K562 (cell line): ENCODE measurements at regions not wholly inside any gene's neighbourhood (a gene's known extent, or its start where the extent isn't known, plus 50 kb on each side); places are given as distances from the start of the nearest gene placed in this dataset.

Experiments used
- ATAC-seq: fragments of 200-7000 bp; cut with Tn5 transposase; 3 replicates; pipeline ENCODE4 v1.9.1; 2020; ENCODE audit warnings: moderate library complexity
- BruUV-seq: library from RNA; stranded (reverse); fragments of 400-500 nt; replicated peaks from 2 replicates; lab custom pipeline; 2021; lab: Mats Ljungman, UMichigan
- CTCF ChIA-PET: fragments of 300-600 bp; formaldehyde crosslinking; extraction: SDS; loops from one replicate; lab custom pipeline; 2021; ENCODE audit warnings: low intra/inter-chr PET ratio; lab: Yijun Ruan, JAX
- POLR2A ChIA-PET: fragments of 300-600, 350-650 bp; sonication (Branson Sonifier 250); formaldehyde crosslinking; extraction: SDS; loops from one replicate; lab custom pipeline; 2021; ENCODE audit warnings: antibody characterized with exemption, inconsistent platforms; lab: Yijun Ruan, JAX
- DNase-seq, 4 experiments: peaks; one replicate each; pipeline versions ENCODE4 v3.0.0 to v3.0.0-alpha.2; 2011 to 2018; ENCODE audit warnings: low spot score in 3 of 4, mixed read lengths in 3 of 4; ENCODE audit errors: extremely low read depth in 1 of 4
- FAIRE-seq: peaks from 2 replicates; lab custom pipeline; 2011; peaks lifted over from hg19 to GRCh38; lab: Jason Lieb, UNC
- H2AFZ ChIP-seq: 2 replicates; pipeline ENCODE4 v1.6.0; 2011; ENCODE audit warnings: low read depth, low read length, control low read depth, inconsistent platforms
- H3K27ac ChIP-seq: fragments of 200-600 bp; 3 replicates; pipeline ENCODE4 v1.8.0; 2011; ENCODE audit warnings: low read depth, mild to moderate bottlenecking, control low read depth, inconsistent platforms, low read length, moderate library complexity, mixed read lengths; ENCODE audit errors: extremely low read depth
- H3K27me3 ChIP-seq, 2 experiments: fragments of 300-600 bp in 1 of 2; 2 replicates in 1 of 2; 3 replicates in 1 of 2; pipeline versions ENCODE4 v1.6.0 to v1.8.0; 2011; ENCODE audit warnings: inconsistent platforms in 2 of 2, low read length in 2 of 2, mild to moderate bottlenecking in 1 of 2, mixed read lengths in 1 of 2, moderate library complexity in 1 of 2; ENCODE audit not compliant: control insufficient read depth in 2 of 2, insufficient read depth in 2 of 2
- H3K36me3 ChIP-seq: fragments of 300-600 bp; 3 replicates; pipeline ENCODE4 v1.8.0; 2011; ENCODE audit warnings: mild to moderate bottlenecking, low read length, inconsistent platforms; ENCODE audit not compliant: control insufficient read depth, insufficient read depth
- H3K4me1 ChIP-seq, 2 experiments: fragments of 200-600 bp in 1 of 2; replicated peaks in 1 of 2; 2 replicates in 1 of 2; 3 replicates in 1 of 2; pipeline versions ENCODE4 v1.5.1 to v1.8.0; 2011; ENCODE audit warnings: inconsistent platforms in 2 of 2, low read length in 2 of 2, mild to moderate bottlenecking in 1 of 2, mixed read lengths in 1 of 2, moderate library complexity in 1 of 2; ENCODE audit not compliant: control insufficient read depth in 2 of 2, insufficient read depth in 2 of 2
- H3K4me2 ChIP-seq: 2 replicates; pipeline ENCODE4 v1.6.1; 2011; ENCODE audit warnings: low read length, control low read depth, inconsistent platforms, mixed read lengths; ENCODE audit not compliant: insufficient read depth
- H3K4me3 ChIP-seq: fragments of 200-600 bp; sonication (generic), shearing (Covaris generic); 2 replicates; pipeline ENCODE4 v1.5.1; 2016; ENCODE audit warnings: control low read depth, inconsistent platforms
- H3K79me2 ChIP-seq: fragments of 200-600 bp; 3 replicates; pipeline ENCODE4 v1.8.0; 2011; ENCODE audit warnings: low read length, inconsistent platforms; ENCODE audit not compliant: control insufficient read depth, insufficient read depth
- H3K9ac ChIP-seq, 2 experiments: 2 replicates each; pipeline versions ENCODE4 v1.6.0 to v1.6.1; 2011; ENCODE audit warnings: low read depth in 2 of 2, low read length in 2 of 2, control low read depth in 1 of 2, inconsistent platforms in 1 of 2, mild to moderate bottlenecking in 1 of 2, mixed read lengths in 1 of 2; ENCODE audit not compliant: insufficient read depth in 1 of 2
- H3K9me1 ChIP-seq: one replicate; pipeline ENCODE4 v1.6.0; 2011; ENCODE audit warnings: inconsistent platforms, mild to moderate bottlenecking, low read length, moderate library complexity; ENCODE audit not compliant: control insufficient read depth, insufficient read depth
- H3K9me3 ChIP-seq: replicated peaks from 2 replicates; pipeline ENCODE4 v1.5.1; 2011; ENCODE audit warnings: low read depth, low read length, inconsistent platforms; ENCODE audit not compliant: control insufficient read depth, insufficient read depth
- H4K20me1 ChIP-seq: replicated peaks from 2 replicates; pipeline ENCODE4 v1.6.1; 2011; ENCODE audit warnings: low read length, inconsistent platforms, mixed read lengths; ENCODE audit not compliant: control insufficient read depth, insufficient read depth
- ARHGAP35 ChIP-seq: fragments of 450-650 bp; IDR thresholded peaks from 2 replicates; pipeline ENCODE4 v1.6.1; 2018; ENCODE audit not compliant: partially characterized antibody
- BDP1 ChIP-seq: IDR thresholded peaks from 3 replicates; pipeline ENCODE4 v1.6.1; 2011; ENCODE audit not compliant: insufficient read length, insufficient read depth
- CEBPB ChIP-seq: fragments of 450-650 bp; IDR thresholded peaks from 2 replicates; pipeline ENCODE4 v1.6.1; 2016; ENCODE audit warnings: missing genetic modification characterization, missing compliant biosample characterization
- EWSR1 ChIP-seq: fragments of 450-650 bp; IDR thresholded peaks from 2 replicates; pipeline ENCODE4 v1.6.1; 2018; ENCODE audit warnings: borderline replicate concordance, mild to moderate bottlenecking, low read depth, moderate library complexity; ENCODE audit not compliant: partially characterized antibody
- MBD1 ChIP-seq: fragments of 250-450 bp; sonication (Bioruptor Pico); IDR thresholded peaks from 2 replicates; pipeline ENCODE4 v1.8.0; 2022; ENCODE audit warnings: inconsistent platforms
- NKRF ChIP-seq: fragments of 450-650 bp; IDR thresholded peaks from 2 replicates; pipeline ENCODE4 v1.6.1; 2016; ENCODE audit warnings: borderline replicate concordance
- NR4A1 ChIP-seq, 2 experiments: fragments of 250-450 bp in 1 of 2; fragments of 450-650 bp in 1 of 2; sonication (Bioruptor Pico) in 1 of 2; IDR thresholded peaks; 2 replicates each; pipeline versions ENCODE4 v1.4.0 to v1.6.1; 2016 to 2020; ENCODE audit warnings: mild to moderate bottlenecking in 2 of 2, missing compliant biosample characterization in 1 of 2, missing genetic modification characterization in 1 of 2, moderate library complexity in 1 of 2
- PHF20 ChIP-seq: fragments of 450-650 bp; IDR thresholded peaks from 2 replicates; pipeline ENCODE4 v1.6.1; 2018; ENCODE audit not compliant: partially characterized antibody
- POLR2A ChIP-seq: fragments of 450-650 bp; conservative IDR thresholded peaks from 2 replicates; pipeline ENCODE4 v1.6.1; 2016
- PRPF4 ChIP-seq: fragments of 200-400 bp; formaldehyde crosslinking; IDR thresholded peaks from one replicate; pipeline ENCODE4 v1.6.1; 2017; ENCODE audit warnings: low read length, low read depth, mild to moderate bottlenecking; ENCODE audit not compliant: insufficient read depth, poor library complexity, severe bottlenecking
- STAT5B ChIP-seq: fragments of 250-450 bp; sonication (Bioruptor Pico); IDR thresholded peaks from 2 replicates; pipeline ENCODE4 v1.8.0; 2021; ENCODE audit warnings: mild to moderate bottlenecking, inconsistent platforms
- U2AF1 ChIP-seq: fragments of 200-400 bp; formaldehyde crosslinking; optimal IDR thresholded peaks from 2 replicates; pipeline ENCODE3; 2017; ENCODE audit warnings: mild to moderate bottlenecking, low read depth, low read length, moderate library complexity
- YBX1 ChIP-seq: fragments of 450-650 bp; IDR thresholded peaks from 2 replicates; pipeline ENCODE4 v1.7.1; 2016; ENCODE audit warnings: mild to moderate bottlenecking
- ZKSCAN1 ChIP-seq: fragments of 150-350 bp; IDR thresholded peaks from 2 replicates; pipeline ENCODE4 v1.6.1; 2016; ENCODE audit warnings: low read depth, low read length
- ZNF146 ChIP-seq: IDR thresholded peaks from one replicate; pipeline ENCODE4 v1.6.1; 2018; ENCODE audit warnings: missing compliant biosample characterization; ENCODE audit not compliant: unreplicated experiment
- ZNF239 ChIP-seq: fragments of 250-450 bp; sonication (Bioruptor Pico); IDR thresholded peaks from 2 replicates; pipeline ENCODE4 v1.4.0; 2020; ENCODE audit warnings: mild to moderate bottlenecking
- ZNF696 ChIP-seq: fragments of 250-450 bp; sonication (Bioruptor Pico); conservative IDR thresholded peaks from 2 replicates; pipeline ENCODE4 v1.4.0; 2020; ENCODE audit warnings: mild to moderate bottlenecking, moderate library complexity
- WGBS: fragments of 100-300 bp; shearing (Covaris generic); methylation state at CpG from one replicate; pipeline ENCODE4 v1.1.6; 2016; ENCODE audit warnings: low coverage, mixed read lengths; ENCODE audit not compliant: insufficient coverage; ENCODE audit errors: missing lambda C conversion rate; 5-methylcytosine and 5-hydroxymethylcytosine counted together
- in situ Hi-C: fragments of 300-500 bp; cut with MboI; formaldehyde crosslinking; loops from 4 replicates; pipeline ENCODE4 v1.15.0; 2018; ENCODE audit warnings: inconsistent platforms, mixed read lengths
- intact Hi-C: fragments of 100-400 bp; cut with micrococcal nuclease; formaldehyde crosslinking; loops from 2 replicates; pipeline ENCODE4 v1.14.2; 2022
- TF ChIP-seq, protein P1 (sequence below): sonication (generic); IDR thresholded peaks from 2 replicates; pipeline ENCODE4 v1.6.1; 2016
- TF ChIP-seq, protein P2 (sequence below): sonication (generic); formaldehyde crosslinking; IDR thresholded peaks from 2 replicates; pipeline ENCODE4 v1.9.0; 2022; ENCODE audit warnings: mild to moderate bottlenecking, missing genetic modification reagents

DNA sequence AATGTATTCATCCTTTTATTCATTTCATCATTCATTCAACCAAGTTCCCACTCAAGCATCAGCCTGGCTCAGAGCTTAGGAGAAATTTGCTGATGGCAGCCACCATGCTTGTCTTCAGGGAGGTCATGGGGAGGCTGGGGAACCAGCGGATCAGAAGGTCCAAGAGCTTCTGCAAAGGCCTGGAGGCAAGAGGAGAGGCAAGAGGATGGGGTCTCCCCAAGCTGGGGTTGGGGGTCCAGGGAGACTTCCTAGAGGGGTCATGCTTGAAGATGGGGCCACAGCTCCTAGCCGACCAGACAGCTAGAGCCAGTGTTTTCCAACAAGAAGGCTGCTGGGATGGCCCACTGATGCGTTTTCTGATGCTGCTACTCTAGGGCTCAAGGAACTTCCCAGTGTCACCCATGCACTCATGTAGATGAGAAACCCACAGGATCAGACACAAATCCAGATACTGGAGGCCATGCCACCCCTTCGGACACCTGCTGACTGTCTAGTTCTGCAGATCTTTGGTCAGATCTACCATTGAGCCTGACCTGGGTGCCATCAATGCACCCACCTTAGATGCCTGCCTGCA, 315.2 kb downstream of the AJAP1 start:
- in situ Hi-C loops: no loop called here
- FAIRE-seq: no peak
- CTCF ChIA-PET: no interaction called here

More for the DNA sequence above, 315.2 kb downstream of the AJAP1 start:
- H3K36me3 ChIP-seq: no peaks in the 10 kb centered on the region
- H3K27ac ChIP-seq: no peak overlapping the region
- no peak overlapping the region for H2AFZ ChIP-seq
- no peak for ATAC-seq
- BruUV-seq: no TSS peak
- TF ChIP-seq ZNF146 (CRISPR knock-in tag): no peak
- no peak for TF ChIP-seq STAT5B (CRISPR knock-in tag)
- TF ChIP-seq, protein P1, sequence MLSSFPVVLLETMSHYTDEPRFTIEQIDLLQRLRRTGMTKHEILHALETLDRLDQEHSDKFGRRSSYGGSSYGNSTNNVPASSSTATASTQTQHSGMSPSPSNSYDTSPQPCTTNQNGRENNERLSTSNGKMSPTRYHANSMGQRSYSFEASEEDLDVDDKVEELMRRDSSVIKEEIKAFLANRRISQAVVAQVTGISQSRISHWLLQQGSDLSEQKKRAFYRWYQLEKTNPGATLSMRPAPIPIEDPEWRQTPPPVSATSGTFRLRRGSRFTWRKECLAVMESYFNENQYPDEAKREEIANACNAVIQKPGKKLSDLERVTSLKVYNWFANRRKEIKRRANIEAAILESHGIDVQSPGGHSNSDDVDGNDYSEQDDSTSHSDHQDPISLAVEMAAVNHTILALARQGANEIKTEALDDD: no peak
- TF ChIP-seq POLR2A: no peak
- TF ChIP-seq, protein P2, sequence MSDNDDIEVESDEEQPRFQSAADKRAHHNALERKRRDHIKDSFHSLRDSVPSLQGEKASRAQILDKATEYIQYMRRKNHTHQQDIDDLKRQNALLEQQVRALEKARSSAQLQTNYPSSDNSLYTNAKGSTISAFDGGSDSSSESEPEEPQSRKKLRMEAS (CRISPR knock-in tag): no peak
- TF ChIP-seq MBD1 (CRISPR knock-in tag): no peak
- TF ChIP-seq ZNF696 (CRISPR knock-in tag): no peak
- TF ChIP-seq PRPF4: no peak
- no peak for TF ChIP-seq ARHGAP35
- no peak for TF ChIP-seq ZKSCAN1
- no peak for TF ChIP-seq EWSR1
- no peak for TF ChIP-seq PHF20
- TF ChIP-seq CEBPB (tag): no peak
- no peak for TF ChIP-seq U2AF1
- TF ChIP-seq NR4A1 (CRISPR knock-in tag; IDR thresholded peaks at IDR 0.05): no peak
- no peak for TF ChIP-seq NR4A1 (tag; IDR thresholded peaks at IDR 0.05)
- no peak for TF ChIP-seq NKRF
- TF ChIP-seq YBX1: no peak
- no peak for TF ChIP-seq ZNF239 (CRISPR knock-in tag)
- TF ChIP-seq BDP1: no peak
- H3K9ac ChIP-seq: no peak overlapping the region
- no peak for DNase-seq
- H3K9me3 ChIP-seq: no peaks in the 10 kb centered on the region
- no peaks in the 10 kb centered on the region for H3K9me1 ChIP-seq
- intact Hi-C loops: no loop called here
- H3K4me3 ChIP-seq: no peak overlapping the region
- H3K27me3 ChIP-seq: no peaks in the 10 kb centered on the region; a peak in 1 of 5 replicates
- 0% methylated on average over 4 of the region's 4 CpGs for WGBS
- no peak overlapping the region for H3K4me2 ChIP-seq
- H4K20me1 ChIP-seq: no peaks in the 10 kb centered on the region
- no peaks in the 10 kb centered on the region for H3K4me1 ChIP-seq
- H3K79me2 ChIP-seq: no peaks in the 10 kb centered on the region
- POLR2A ChIA-PET: no interaction called here
